ENCODE measurements at regions not wholly inside any gene's neighbourhood (a gene's known extent, or its start where the extent isn't known, plus 50 kb on each side); places are given as distances from the start of the nearest gene placed in this dataset.

DNA sequence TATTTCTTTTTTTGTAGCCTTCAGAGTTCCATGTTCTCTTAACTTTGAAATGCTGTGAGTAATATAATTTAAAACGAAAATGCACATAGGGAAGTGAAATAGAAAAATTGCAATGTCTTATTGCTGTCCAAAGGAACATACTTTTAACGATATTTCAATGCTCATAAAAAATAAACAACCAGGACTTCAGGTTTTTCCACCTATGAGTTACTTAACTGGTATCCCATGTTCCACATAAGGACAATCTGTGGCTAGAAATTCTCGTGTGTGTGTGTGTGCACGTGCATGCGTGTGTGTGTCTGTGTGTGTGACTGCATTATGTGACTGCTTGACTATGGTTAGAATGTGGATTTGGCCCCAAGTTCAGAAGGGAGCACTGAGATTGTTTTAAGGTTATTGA is 200.8 kb upstream of the ADGRL4 start:
- no peaks in the 10 kb centered on the region for H3K27me3 ChIP-seq (ENCODE audit: control insufficient read depth in 1 of 2, insufficient read depth in 2 of 2, low read length in 2 of 2)
- no peaks in the 10 kb centered on the region for H3K27me3 Mint-ChIP-seq
- no peak overlapping the region for H3K4me3 ChIP-seq (ENCODE audit: low read length)
- DNase-seq: no peak
- intact Hi-C loops (cut with DNase I, micrococcal nuclease): no loop called here
- H3K4me3 Mint-ChIP-seq: no peak overlapping the region
- H3K4me1 ChIP-seq (ENCODE audit: insufficient read depth, low read length): no peaks in the 10 kb centered on the region
- H3K27ac ChIP-seq (ENCODE audit: low read depth in 1 of 2, low read length in 2 of 2): no peak overlapping the region
- peaks cover 4% of the 10 kb centered on the region for H3K9me3 Mint-ChIP-seq
- H3K27ac Mint-ChIP-seq: no peak overlapping the region
- H3K4me1 Mint-ChIP-seq (ENCODE audit: low read depth): no peaks in the 10 kb centered on the region
- ChIA-PET CTCF (no interaction called here), POLR2A (no interaction called here)
- H3K36me3 ChIP-seq (ENCODE audit: insufficient read depth, low read length): no peaks in the 10 kb centered on the region
- H3K9me3 ChIP-seq (ENCODE audit: control insufficient read depth in 1 of 2, insufficient read depth in 1 of 2, low read length in 2 of 2): no peaks in the 10 kb centered on the region
- TF ChIP-seq, protein P1, sequence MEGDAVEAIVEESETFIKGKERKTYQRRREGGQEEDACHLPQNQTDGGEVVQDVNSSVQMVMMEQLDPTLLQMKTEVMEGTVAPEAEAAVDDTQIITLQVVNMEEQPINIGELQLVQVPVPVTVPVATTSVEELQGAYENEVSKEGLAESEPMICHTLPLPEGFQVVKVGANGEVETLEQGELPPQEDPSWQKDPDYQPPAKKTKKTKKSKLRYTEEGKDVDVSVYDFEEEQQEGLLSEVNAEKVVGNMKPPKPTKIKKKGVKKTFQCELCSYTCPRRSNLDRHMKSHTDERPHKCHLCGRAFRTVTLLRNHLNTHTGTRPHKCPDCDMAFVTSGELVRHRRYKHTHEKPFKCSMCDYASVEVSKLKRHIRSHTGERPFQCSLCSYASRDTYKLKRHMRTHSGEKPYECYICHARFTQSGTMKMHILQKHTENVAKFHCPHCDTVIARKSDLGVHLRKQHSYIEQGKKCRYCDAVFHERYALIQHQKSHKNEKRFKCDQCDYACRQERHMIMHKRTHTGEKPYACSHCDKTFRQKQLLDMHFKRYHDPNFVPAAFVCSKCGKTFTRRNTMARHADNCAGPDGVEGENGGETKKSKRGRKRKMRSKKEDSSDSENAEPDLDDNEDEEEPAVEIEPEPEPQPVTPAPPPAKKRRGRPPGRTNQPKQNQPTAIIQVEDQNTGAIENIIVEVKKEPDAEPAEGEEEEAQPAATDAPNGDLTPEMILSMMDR (IDR thresholded peaks at IDR 0.05): no peak
- no peak for ATAC-seq (ENCODE audit: poor library complexity)
- no peaks in the 10 kb centered on the region for H3K36me3 Mint-ChIP-seq (ENCODE audit: low read depth)

DNA sequence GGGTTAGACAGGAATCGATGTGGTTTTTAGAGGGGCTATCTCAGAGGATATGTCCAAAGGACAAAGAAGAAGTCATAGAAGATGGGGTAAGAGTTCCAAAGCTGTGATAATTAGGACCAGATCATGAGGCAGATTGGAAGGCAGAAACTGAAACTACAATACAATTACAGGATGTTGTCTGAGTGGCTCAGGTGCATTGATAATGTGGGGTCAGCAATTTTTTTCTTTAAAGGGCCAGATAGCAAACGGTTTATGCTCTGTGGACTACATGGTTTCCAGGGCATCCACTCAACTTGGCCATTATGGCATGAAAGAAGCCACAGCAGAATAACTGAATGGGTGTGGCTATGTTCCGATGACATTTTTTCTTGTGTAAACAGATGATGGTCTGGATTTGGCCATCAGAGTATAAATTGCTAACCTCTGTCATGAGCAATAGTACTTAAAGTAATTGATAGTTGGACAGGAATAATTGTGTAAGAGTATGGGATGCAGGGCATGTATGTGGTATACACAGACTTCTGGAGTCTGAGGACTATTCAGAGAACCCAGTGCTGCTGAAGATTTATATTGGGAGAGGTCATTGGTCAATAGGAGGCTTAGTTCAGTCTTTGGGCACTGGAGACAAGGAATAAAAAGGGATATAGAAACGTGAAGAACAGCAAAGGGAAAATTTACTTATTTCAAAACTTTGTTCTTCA is 198.4 kb upstream of the ADGRL4 start:
- Mint-ChIP-seq H3K27ac (no peak overlapping the region), H3K4me1 (ENCODE audit: low read depth) (no peaks in the 10 kb centered on the region), H3K9me3 (no peaks in the 10 kb centered on the region), H3K36me3 (ENCODE audit: low read depth) (no peaks in the 10 kb centered on the region), H3K27me3 (no peaks in the 10 kb centered on the region), H3K4me3 (no peak overlapping the region)
- TF ChIP-seq, protein P1 (IDR thresholded peaks at IDR 0.05): no peak
- no peak for DNase-seq
- ChIA-PET POLR2A (interaction anchor here (0.6 kb wide), 1 partner anchor 114 kb away, joined by 3 read pairs; no protein-coding TSS in a partner anchor), CTCF (no interaction called here)
- no peak for ATAC-seq (ENCODE audit: poor library complexity)
- Histone ChIP-seq H3K4me1 (ENCODE audit: insufficient read depth, low read length) (no peaks in the 10 kb centered on the region), H3K4me3 (ENCODE audit: low read length) (no peak overlapping the region), H3K27ac (ENCODE audit: low read depth in 1 of 2, low read length in 2 of 2) (no peak overlapping the region), H3K27me3 (ENCODE audit: control insufficient read depth in 1 of 2, insufficient read depth in 2 of 2, low read length in 2 of 2) (no peaks in the 10 kb centered on the region), H3K36me3 (ENCODE audit: insufficient read depth, low read length) (no peaks in the 10 kb centered on the region), H3K9me3 (ENCODE audit: control insufficient read depth in 1 of 2, insufficient read depth in 1 of 2, low read length in 2 of 2) (no peaks in the 10 kb centered on the region)
- intact Hi-C loops (cut with DNase I, micrococcal nuclease): no loop called here

GRCh38 chr1:79198832-79199231 is 192.3 kb upstream of the ADGRL4 start:
- Mint-ChIP-seq H3K27me3 (no peaks in the 10 kb centered on the region), H3K4me1 (ENCODE audit: low read depth) (no peaks in the 10 kb centered on the region), H3K4me3 (no peak overlapping the region), H3K9me3 (peaks cover 5% of the 10 kb centered on the region), H3K36me3 (ENCODE audit: low read depth) (no peaks in the 10 kb centered on the region), H3K27ac (no peak overlapping the region)
- Histone ChIP-seq H3K27ac (ENCODE audit: low read depth in 1 of 2, low read length in 2 of 2) (no peak overlapping the region), H3K36me3 (ENCODE audit: insufficient read depth, low read length) (no peaks in the 10 kb centered on the region), H3K9me3 (ENCODE audit: control insufficient read depth in 1 of 2, insufficient read depth in 1 of 2, low read length in 2 of 2) (no peaks in the 10 kb centered on the region), H3K4me1 (ENCODE audit: insufficient read depth, low read length) (no peaks in the 10 kb centered on the region), H3K4me3 (ENCODE audit: low read length) (no peak overlapping the region), H3K27me3 (ENCODE audit: control insufficient read depth in 1 of 2, insufficient read depth in 2 of 2, low read length in 2 of 2) (no peaks in the 10 kb centered on the region)
- ChIA-PET CTCF (no interaction called here), POLR2A (no interaction called here)
- ATAC-seq (ENCODE audit: poor library complexity) (no peak), DNase-seq (no peak)
- intact Hi-C loops (cut with DNase I, micrococcal nuclease): loop anchor here in 1 of 2 experiments (5.0 kb wide), 1 partner anchor 48 kb away; no protein-coding TSS in a partner anchor
- TF ChIP-seq, protein P1 (IDR thresholded peaks at IDR 0.05): no peak
